ENCODE measurements at regions not wholly inside any gene's neighbourhood (a gene's known extent, or its start where the extent isn't known, plus 50 kb on each side); places are given as distances from the start of the nearest gene placed in this dataset.

DNA sequence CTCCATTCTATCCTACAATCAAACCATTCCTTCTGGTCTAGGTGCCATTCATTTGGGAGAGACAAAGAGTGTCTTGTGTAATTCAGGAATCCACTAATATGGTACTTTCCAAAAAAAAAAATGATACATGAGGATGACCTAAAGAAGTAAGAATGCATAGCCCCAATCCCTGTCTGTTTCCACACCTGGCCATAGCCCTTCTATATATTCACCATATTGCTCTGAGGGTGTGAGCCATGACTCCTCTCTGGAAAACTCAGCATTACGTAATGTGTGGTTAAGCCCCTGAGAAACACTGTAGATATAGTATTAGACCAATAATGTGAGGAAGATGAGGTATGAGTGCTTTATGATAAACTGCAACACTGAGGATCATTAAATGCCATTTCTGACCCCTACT, 592.7 kb downstream of the INHBA start:
- WGBS (ENCODE audit: insufficient coverage): no CpG with 5 or more reads among the region's 1 CpG
- no peak overlapping the region for H3K4me3 Mint-ChIP-seq

DNA sequence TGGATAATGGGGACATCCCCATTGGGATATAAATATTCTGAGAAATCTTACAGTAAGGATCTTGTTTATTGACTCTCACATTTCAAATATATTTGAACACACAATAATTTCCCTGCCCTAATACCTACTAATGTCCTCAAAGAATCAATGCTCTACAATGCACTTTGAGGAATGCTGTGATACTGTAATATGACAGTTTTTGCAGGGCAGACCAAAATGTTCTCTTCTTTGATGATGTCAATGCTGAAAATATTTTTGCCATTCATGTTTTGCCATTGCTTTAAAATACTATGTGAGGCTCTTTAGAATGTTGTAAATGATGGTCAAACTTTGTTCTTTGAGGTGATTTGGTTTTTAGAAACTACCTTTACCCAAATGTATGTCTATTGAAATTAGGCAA, 594.1 kb downstream of the INHBA start:
- intact Hi-C loops (cut with micrococcal nuclease): no loop called here
- no peak overlapping the region for H3K4me3 Mint-ChIP-seq
- Histone ChIP-seq H4K20me1 (ENCODE audit: insufficient read depth, low read length) (no peaks in the 10 kb centered on the region), H3K79me2 (ENCODE audit: insufficient read depth, low read length) (no peaks in the 10 kb centered on the region), H3K27me3 (ENCODE audit: control insufficient read depth in 2 of 2, insufficient read depth in 2 of 2, low read length in 2 of 2) (no peaks in the 10 kb centered on the region), H3K9me3 (replicated peaks in 1 of 2; ENCODE audit: control insufficient read depth in 1 of 2, insufficient read depth in 1 of 2, low read length in 2 of 2) (no peaks in the 10 kb centered on the region), H3K4me2 (replicated peaks; ENCODE audit: extremely low read depth, low read length, poor library complexity, severe bottlenecking) (no peak overlapping the region), H3K4me3 (replicated peaks in 1 of 3; ENCODE audit: low read depth in 2 of 3, low read length in 3 of 3) (no peak overlapping the region), H2AFZ (ENCODE audit: insufficient read depth, low read depth, low read length, poor library complexity, severe bottlenecking) (no peak overlapping the region), H3K36me3 (replicated peaks in 1 of 2; ENCODE audit: control insufficient read depth in 1 of 2, insufficient read depth in 2 of 2, low read length in 2 of 2) (no peaks in the 10 kb centered on the region), H3K4me1 (ENCODE audit: control insufficient read depth in 1 of 2, insufficient read depth in 2 of 2, low read length in 2 of 2) (no peaks in the 10 kb centered on the region), H3K9ac (ENCODE audit: insufficient read depth, low read length, poor library complexity, severe bottlenecking) (no peak overlapping the region), H3K27ac (ENCODE audit: low read depth in 1 of 2, low read length in 2 of 2) (no peak overlapping the region)
- no peak for DNase-seq
- H3K36me3 Mint-ChIP-seq: no peaks in the 10 kb centered on the region
- H3K4me1 Mint-ChIP-seq: no peaks in the 10 kb centered on the region
- H3K27me3 Mint-ChIP-seq (ENCODE audit: low read depth in 3 of 3): peaks cover 0 to 3% (median 2%) of the 10 kb centered on the region in 3 donors
- H3K9me3 Mint-ChIP-seq: peaks cover 0 to 10% (median 2%) of the 10 kb centered on the region in 7 donors
- TF ChIP-seq, protein P1, sequence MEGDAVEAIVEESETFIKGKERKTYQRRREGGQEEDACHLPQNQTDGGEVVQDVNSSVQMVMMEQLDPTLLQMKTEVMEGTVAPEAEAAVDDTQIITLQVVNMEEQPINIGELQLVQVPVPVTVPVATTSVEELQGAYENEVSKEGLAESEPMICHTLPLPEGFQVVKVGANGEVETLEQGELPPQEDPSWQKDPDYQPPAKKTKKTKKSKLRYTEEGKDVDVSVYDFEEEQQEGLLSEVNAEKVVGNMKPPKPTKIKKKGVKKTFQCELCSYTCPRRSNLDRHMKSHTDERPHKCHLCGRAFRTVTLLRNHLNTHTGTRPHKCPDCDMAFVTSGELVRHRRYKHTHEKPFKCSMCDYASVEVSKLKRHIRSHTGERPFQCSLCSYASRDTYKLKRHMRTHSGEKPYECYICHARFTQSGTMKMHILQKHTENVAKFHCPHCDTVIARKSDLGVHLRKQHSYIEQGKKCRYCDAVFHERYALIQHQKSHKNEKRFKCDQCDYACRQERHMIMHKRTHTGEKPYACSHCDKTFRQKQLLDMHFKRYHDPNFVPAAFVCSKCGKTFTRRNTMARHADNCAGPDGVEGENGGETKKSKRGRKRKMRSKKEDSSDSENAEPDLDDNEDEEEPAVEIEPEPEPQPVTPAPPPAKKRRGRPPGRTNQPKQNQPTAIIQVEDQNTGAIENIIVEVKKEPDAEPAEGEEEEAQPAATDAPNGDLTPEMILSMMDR (IDR thresholded peaks at IDR 0.05): no peak
- H3K27ac Mint-ChIP-seq: no peak overlapping the region

More for the DNA sequence above, 592.7 kb downstream of the INHBA start:
- Mint-ChIP-seq H3K27ac (no peak overlapping the region), H3K36me3 (no peaks in the 10 kb centered on the region), H3K27me3 (ENCODE audit: low read depth in 3 of 3) (peaks cover 0 to 3% (median 2%) of the 10 kb centered on the region in 3 donors), H3K4me1 (no peaks in the 10 kb centered on the region), H3K9me3 (peaks cover 0 to 10% (median 2%) of the 10 kb centered on the region in 7 donors)
- Histone ChIP-seq H3K27ac (ENCODE audit: low read depth in 1 of 2, low read length in 2 of 2) (no peak overlapping the region), H3K27me3 (ENCODE audit: control insufficient read depth in 2 of 2, insufficient read depth in 2 of 2, low read length in 2 of 2) (no peaks in the 10 kb centered on the region), H3K4me2 (replicated peaks; ENCODE audit: extremely low read depth, low read length, poor library complexity, severe bottlenecking) (no peak overlapping the region), H3K79me2 (ENCODE audit: insufficient read depth, low read length) (no peaks in the 10 kb centered on the region), H2AFZ (ENCODE audit: insufficient read depth, low read depth, low read length, poor library complexity, severe bottlenecking) (no peak overlapping the region), H3K9me3 (replicated peaks in 1 of 2; ENCODE audit: control insufficient read depth in 1 of 2, insufficient read depth in 1 of 2, low read length in 2 of 2) (no peaks in the 10 kb centered on the region), H3K4me1 (ENCODE audit: control insufficient read depth in 1 of 2, insufficient read depth in 2 of 2, low read length in 2 of 2) (no peaks in the 10 kb centered on the region), H3K9ac (ENCODE audit: insufficient read depth, low read length, poor library complexity, severe bottlenecking) (no peak overlapping the region), H3K36me3 (replicated peaks in 1 of 2; ENCODE audit: control insufficient read depth in 1 of 2, insufficient read depth in 2 of 2, low read length in 2 of 2) (no peaks in the 10 kb centered on the region), H4K20me1 (ENCODE audit: insufficient read depth, low read length) (no peaks in the 10 kb centered on the region), H3K4me3 (replicated peaks in 1 of 3; ENCODE audit: low read depth in 2 of 3, low read length in 3 of 3) (no peak overlapping the region)
- TF ChIP-seq, protein P1 (IDR thresholded peaks at IDR 0.05): no peak
- DNase-seq: no peak
- intact Hi-C loops (cut with micrococcal nuclease): no loop called here

Data from CD14-positive monocyte (primary cell).